Stimulated activated CD4-positive, alpha-beta T cell treated with anti-CD3 and anti-CD28 coated beads, Interleukin-15, amount 100 ng/mL, for 24 hours (primary cell): ENCODE measurements at regions not wholly inside any gene's neighbourhood (a gene's known extent, or its start where the extent isn't known, plus 50 kb on each side); places are given as distances from the start of the nearest gene placed in this dataset.

Experiments
- DNase-seq: peaks from one replicate; pipeline ENCODE4 v3.0.0-alpha.2; 2020

DNA sequence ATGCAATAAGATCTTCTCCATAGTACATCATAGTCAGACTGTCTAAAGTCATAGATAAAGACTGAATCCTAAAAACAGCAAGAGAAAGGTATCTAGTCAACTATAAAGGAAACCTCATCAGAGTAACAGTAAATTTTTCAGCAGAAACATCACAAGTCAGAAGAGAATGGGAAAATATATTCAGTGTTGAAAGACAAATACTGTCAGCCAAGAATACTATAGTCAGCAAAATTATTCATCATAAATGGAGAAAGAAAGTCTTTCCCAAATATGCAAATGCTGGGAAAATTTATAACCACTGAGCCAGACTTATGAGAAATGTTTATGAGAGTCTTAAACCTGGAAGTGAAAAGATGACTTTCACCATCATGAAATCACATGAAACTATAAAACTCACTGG is 136.7 kb downstream of the KDR start:
- DNase-seq = no peak

DNA sequence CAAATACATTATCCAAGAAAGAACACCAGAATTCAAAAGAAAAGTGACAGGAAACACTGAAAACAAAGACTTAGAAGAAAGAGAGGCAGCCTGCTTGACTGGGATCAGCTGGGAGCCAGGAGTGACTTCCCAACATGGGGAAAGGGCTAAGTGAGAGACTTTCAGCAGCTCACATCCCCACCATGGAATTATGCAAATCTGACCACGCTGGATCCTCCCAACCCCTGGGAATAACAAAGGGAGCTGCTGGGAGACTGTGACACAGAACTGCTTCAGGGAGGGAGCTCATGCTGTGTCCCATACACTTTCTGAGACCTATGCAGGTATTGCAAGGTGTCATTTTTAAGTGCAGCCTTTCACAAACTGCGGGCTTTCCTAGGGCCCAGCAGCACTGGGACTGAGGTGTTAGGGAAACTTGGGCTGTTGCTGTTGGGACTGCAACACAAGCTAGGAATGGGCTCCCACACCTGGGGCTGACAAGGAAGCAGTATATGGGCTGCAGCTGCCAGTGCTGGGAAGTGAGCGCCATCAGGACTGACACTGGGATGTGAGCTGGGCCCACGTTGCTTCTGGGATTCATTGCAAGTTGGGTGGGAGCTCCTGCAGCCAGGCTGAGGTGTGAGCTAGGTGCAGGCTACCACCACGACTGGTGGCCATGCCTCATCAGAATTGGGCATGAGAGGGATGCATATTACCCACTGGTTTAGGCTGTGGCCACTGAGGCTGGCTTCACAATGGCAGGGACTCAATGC is 139.1 kb downstream of the KDR start:
- DNase-seq = no peak

DNA sequence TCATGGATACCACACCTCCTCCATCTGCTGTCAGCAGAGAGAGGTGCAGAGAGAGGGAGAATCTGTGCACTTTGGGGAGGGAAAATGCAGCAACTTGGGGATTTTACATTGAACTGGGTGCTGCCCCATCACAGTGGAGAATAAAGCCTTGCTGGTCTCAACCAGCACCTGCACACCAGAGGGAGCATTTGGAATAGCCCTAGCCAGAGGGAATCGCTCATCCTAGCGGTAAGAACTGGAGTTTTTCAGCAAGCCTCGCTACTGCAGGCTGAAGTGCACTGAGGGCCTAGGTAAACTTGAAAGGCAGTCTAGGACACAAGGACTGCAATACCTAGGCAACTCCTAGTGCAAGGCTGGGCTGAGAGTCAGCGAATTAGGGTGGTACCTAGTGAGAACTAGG is 148.7 kb downstream of the KDR start:
- no peak for DNase-seq

DNA sequence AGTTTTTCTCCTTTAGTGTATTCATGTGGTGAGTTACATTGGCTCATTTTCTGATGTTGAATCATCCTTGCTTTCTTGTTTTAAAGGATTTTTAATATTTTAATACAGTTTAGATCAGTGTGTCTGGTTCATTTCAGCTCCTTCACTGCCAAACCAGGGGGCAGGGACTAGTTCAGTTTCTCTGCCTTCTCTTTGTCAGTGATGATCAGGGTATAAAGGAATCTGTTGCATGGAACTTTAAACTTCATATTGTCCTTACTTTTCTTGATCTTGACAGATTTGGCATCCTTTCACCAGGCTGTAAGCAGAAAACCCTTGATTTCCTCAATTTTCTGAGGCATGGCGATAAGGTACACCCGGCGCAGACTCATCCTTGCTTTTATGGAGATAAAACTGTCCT is 149.4 kb downstream of the KDR start:
- no peak for DNase-seq

DNA sequence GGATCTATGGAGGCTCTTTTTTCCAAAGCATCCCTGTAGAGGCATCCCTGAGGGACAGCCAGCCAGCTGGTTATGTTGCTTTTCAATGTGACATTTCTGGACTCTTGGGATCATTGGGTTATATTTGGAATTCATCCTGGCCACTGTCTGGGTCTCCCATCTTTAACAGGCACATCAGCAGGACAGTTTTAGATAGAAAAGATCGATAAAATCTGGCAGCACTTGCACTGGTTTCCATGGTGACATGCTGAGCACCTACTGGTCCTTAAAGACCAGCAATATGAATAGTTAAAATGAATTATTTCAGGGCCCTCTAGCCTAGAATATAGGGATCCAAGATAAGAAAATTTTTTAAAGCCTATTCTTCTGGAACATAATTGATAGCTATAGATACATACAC is 151.6 kb downstream of the KDR start:
- no peak for DNase-seq

DNA sequence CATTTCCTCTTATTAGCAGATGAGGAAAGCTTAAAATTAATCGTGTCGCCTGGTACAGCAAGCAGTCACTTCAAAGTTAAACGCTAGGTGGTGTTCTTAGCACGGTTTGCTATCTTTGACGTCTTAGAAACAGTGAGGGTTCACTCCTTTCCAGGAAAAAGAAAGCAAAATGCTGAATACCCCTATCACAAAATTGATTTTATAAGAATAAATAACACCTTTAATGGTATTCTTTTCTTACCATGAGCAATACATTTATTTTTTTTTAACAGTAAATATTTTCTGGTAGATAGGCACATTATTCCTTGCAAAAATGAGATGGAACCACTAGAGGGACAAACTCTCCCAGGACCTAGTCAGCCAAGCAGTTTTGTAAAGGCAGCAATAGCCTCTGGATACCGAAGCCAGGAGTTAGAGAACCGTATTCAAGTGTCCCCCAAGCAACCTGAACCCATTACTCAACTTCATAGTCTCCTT is 153.9 kb downstream of the KDR start:
- DNase-seq = no peak

DNA sequence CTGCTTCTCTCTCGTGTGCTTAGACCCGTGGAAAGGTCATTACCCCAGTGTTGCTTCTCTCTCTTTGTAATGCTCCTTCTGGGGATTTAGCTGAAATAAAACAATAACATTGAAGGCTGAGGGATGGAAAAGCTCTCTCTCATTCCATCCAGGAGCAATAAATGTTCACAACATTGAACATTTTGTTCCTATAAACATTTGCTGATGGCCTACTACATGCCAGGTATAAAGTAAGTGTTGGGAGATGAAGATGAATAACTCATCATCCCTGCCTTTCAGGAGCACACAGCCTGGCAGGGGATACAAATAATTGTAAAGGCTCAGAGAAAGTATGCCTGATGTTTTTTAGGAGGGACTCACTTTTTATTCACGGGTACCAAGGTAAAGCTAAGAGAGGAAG is 158.1 kb downstream of the KDR start:
- DNase-seq = no peak

DNA sequence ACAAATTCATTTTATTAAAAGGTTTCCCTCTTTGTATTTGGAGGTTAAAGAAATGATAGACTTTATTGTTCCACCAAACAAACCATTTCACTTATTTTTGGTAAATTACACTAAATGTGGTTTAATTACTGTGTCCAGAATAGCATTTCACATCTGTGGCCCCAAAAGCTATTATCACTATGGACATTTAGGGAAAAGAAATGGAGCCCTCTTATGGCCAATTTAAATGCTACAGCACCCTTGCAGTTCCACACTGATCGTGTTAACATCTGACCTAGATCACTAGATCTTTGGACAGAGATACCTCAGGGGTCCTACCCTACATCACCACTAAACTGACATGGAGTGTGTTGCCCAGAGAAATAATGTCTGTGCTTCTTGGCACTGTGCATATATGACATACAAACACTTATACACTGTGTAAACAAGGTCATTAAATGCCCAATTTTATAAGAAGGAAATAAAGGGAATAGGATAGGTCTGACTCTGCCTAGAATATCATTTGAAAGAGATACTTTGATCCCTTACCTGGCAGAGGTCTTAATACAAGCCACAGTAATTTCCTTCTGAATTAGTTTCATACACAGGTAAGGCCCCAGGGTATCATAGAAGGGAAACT is 163.9 kb downstream of the KDR start:
- DNase-seq = no peak

DNA sequence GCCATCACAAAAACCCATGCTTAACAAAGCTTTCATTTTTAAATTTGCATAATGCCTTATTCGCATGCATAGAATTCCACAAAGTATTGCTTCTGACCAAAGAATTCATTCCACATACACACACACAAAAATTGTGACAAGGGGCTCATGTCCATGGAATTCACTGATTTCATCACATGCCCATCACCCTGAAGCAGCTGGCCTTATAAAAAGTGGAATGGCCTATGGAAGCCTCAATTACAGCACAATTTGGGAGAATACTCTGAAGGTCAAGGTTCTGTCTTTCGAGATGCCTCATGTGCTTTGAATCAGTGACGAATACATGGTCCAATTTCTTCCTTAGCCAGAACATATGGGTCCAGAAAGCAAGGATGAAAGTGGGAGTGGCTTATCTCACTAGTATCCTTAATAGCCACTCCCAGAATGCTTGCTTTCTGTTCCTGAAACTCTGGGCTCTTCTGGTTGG is 165.7 kb downstream of the KDR start:
- no peak for DNase-seq

DNA sequence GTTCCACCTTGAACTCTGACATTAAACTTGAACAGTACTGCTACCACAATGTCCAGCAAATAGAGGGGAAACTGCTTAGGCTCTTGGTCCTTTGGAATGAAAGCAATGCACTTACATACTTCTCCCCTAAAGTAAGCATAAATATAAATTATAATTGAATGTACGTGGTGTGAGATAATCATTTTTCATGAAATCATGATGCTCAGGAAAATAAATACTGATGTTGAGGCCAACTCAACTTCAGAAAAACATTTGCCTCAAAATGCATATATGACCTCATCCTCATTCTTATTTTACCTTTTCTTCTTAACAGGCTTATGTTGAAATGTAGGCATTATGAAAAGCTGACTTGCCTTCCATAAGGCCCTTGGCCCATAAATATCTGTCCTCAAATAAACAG is 166.3 kb downstream of the KDR start:
- no peak for DNase-seq

DNA sequence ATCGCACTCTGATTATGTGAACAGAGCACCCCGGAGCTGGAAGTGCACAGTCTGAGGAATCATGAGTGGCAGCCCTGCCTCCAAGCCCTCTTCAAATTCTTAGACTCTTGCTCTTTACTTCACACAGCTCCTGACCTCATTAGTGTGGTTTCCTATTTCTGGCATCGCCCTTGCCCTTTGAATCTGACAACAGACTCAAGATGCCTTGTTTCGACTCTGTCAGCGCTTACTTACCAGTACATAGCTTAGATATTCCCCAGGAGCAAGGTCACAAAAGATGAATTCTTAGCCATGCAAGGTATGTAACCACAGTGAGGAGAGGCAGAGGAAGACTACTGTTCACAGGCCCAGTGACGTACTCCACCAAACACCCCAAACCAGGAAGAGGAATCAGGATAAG is 167.2 kb downstream of the KDR start:
- no peak for DNase-seq

DNA sequence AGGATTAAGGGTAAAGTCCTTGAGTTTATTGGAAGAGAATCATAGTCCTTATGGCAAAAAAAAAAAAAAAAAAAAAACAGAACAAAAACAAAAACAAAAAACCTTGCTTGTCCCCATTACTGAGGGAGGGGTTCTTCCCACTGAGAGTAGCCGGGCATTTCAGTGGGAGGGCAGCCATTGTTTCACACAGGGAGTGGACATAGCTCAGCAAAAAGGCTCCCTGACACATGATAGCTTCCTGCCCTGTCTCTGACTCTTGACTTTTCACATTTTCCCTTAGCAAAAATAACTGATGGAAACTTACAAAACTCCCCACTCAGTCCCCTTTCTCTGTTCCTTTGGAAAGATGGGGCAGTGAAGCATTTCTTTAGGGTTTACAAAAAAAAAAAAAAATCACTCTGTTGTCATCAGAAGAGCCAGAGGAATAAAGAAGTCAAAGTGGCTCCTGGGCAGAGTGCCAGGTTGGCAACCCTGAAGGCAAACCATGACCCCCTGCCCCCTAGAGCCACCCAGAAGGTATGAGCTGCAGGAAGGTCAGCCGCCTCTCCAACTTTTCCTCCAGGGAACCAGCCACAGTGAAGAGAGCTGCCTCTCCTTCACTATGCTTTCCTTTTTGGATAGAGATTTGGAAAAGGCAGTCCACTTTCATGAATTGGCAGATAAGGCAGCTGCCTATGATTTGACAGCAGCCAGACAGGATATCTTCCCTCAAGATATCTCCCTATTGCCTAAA is 170.6 kb downstream of the KDR start:
- DNase-seq = no peak

DNA sequence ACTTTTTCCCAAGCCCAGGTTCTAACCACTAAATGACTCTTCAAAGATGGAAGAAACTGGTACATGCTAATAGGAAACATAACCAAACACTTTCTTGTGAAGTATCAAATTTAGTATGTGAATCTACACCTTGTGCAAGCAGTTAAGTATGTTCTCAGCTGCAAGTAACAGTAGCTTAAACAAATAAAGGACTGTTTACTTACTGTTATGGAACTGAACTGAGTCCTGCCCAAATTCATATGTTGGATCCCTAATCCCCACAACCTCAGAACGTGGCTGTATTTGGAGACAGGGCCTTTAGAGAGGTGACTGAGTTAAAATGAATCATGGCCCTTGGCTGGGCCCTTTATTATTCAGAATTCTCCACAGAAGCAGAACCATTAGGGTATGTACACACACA is 178.7 kb downstream of the KDR start:
- no peak for DNase-seq

DNA sequence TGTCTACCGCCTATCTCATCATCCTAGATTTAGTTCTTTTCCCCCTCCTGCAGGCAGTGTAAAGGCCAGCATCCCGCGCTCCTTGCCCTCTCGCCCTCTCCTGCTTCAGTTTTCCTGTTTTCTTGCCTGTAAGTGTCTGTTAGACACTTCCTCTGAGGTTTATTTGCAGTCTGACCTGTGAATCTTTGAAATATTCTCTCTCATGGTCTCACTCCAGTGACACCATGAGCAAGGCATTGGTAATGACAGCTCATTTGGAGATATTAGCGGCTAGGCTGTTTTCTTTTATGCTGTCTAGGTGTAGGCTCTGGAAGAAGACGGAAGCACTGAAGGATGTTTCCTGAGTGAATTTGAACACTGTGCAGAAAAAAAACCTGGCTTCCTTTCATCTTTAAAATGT is 179.6 kb downstream of the KDR start:
- no peak for DNase-seq

DNA sequence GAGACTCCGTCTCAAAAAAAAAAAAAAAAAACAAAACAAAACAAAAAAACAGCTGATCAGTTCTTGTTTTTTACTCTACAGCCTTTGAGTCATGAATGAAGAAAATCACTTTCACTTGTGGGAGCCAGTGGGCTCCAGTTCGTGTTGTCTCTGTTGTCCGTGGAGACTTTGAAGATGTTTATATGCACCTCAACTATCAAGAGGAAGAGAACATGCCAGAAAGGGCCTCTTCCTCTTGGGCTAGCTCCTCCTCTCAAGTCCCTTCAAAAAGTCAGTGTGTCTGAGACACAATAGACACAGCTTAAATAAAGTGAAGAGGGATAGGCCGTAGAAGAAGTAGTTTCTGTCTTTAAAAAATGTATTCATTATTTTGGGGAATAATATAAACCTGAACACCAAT is 182.7 kb downstream of the KDR start:
- no peak for DNase-seq

DNA sequence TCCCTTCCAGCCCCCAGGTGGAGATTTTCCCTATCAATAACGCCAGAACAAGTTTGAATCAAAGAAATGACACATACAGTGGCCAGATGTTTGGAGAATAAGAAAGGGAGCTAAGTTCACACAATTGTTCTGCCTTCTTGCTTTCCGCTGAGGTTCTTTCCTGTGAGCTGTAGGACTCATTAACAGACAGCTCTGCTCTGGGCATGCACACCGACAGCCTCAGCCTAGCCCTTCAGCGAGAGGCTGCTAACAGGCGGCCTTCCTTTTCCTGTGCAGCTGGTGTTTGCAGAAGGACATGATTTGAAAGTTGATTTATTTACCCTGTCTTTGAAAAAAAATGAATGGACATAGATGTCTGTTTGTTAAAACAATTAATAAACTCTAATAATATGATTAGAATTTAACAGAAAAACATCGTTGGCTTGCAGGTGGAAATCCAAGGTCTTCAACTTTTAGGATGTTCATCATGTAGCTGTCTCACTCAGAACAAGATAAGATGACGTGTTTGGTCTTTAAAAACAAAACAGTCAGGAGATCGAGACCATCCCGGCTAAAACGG is 183.3 kb downstream of the KDR start:
- DNase-seq = peak; percentile 10

DNA sequence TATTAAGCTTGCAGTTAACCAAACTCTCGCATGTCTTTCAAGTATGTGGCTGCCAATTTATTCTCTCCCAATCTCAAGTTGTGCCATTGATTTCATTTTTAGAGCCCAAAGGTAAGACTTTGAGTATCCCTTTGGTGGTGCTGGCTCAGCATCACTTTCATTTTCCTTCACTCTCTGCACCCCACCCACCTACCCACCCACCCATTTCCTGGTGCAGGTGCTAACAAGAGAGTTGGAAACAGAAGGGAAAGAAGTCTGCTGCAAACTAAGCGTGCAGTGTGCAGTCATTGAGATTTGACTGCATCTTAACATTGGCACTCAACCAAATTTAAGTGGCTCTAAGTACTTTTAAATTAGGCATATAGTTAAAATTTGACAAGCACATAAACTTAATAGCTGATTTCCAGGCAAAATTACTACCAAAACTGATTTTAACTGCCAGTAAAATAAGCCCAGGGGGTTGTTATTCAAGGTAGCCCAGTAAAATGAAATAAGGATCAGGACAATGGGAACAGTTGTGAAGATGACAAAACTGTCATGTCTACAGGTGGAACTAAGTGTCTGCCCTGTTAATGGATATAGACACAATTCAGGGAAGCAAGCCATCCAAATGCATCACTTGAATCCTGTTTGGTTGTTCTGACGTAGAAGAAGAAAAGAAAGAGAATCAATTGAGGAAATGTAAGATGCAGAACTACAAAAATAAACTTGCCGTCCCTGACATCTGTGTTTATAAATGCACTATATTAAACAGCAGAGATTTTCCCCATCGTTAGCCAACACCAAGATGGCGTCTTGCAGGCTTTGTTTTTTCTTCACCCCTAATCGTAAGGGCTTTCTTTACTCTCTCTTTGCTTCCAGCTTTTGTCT is 184.2 kb downstream of the KDR start:
- peak; percentile 40 for DNase-seq

DNA sequence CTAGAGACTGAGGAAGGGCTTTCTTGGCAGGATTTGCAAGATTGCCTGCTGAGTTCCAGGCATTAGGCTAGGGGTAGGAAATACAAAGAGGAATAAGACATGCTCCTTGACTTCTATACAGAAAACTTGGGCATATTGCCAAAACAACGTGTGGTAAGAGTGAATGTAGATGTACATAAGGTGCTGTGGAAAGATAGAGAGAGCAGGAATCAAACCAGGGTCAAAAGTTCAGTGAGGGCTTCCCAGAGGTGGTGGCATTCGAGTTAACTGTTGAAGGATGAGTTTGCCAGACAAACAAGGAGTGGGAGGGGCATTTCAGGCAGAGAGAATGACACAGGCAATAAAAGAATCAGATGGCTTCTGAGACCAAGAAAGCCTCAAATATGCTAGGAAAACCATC is 187.9 kb downstream of the KDR start:
- no peak for DNase-seq

DNA sequence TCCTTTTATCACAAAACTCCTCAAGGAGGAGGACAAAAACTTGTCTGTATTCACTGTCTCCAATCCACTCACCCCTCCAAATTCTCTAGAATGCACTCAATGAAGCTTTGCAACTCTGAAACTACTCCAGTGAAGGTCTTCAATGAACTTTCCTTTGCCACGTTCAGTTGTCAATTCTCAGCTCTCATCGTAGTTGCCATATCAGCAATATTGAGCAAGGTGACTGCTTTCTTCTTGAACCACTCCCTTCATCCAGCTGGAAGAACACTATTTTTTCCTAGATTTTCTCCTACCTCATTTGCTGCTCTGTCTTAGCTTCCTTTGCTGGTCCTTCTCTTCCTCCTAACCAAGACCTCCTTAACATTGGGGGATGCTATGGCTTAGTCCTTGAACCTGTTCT is 191.8 kb downstream of the KDR start:
- DNase-seq = no peak

DNA sequence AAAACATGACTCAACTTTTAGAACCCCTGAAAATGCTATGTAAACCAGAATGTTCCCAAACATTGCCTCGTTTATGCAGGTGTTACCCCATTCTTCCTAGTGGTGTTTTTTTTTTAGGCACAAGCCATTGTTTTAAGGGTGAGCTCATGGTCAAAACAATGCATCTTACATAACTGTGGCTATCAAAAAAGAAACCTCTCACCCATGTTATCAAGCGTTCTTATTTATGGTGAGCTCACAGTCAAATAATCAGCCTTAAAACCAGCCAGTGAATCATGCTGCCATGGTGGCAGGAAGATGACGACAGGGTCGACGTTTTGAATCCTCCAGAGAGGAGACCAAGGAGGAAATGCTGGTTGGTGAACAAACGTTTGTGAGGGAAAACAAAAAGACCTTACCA is 195.2 kb downstream of the KDR start:
- no peak for DNase-seq

DNA sequence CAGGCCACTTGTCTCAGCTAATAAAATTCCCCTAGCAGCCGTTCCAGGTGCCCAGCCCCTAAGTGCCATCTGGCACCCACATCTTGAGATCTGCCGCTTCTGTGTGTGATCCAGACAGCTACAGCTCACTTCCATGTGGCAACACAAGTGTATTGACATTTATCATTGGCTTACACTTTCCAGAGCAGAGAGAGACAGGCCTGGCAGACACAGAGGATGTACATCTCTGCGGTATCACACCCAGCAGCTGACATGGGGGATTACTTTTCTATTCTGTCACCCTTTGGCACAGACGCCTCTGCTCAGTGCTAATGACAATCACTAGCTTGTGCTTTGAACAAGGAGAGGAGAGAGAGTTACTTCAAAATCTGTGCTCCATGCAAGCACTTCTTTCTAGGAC is 195.9 kb downstream of the KDR start:
- no peak for DNase-seq

DNA sequence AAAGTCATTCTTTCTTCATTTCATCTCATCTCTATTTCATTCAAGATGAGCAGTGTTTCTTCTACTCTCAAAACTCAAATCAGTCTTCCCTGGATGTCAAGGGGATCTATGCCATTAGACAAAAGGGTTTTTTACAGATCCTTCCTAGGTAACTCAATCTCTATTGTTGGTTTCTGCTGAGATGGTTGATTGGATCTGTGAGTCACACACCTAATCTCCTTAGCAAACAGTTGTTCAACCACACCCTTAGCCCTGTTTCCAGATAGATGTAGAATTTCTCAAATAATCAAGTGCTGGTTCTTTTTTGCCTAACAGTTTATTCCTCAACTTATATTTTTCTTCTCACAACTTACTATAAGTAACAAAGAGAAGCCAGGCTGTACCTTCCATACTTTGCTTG is 200.5 kb downstream of the KDR start:
- DNase-seq = no peak

DNA sequence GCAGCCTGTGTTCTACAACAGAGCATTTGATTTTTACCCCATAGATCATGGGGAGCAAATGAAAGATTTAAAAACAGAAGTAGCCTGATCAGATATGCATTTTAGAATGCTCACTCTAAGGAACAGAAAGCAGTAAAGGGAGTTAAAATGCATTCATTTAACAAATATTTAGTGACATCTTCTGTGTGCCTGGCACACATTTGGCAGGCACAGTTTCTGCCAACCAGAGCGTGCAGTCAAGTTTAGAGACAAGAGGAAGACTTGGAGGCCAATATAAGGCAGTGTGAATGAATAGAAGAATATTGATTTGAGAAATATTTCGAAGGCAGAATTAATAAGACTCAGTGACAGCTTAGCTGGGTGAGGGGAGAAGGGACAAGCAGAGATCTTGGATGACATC is 210.1 kb downstream of the KDR start:
- DNase-seq = no peak
